IMR-90 (cell line): ENCODE measurements at regions not wholly inside any gene's neighbourhood (a gene's known extent, or its start where the extent isn't known, plus 50 kb on each side); places are given as distances from the start of the nearest gene placed in this dataset.

Source experiments
- CTCF ChIP-seq: conservative IDR thresholded peaks from 2 replicates; pipeline ENCODE4 v1.5.1; 2012; ENCODE audit warnings: mild to moderate bottlenecking, low read depth, low read length, improper control_type of control experiment
- POLR2A ChIP-seq: IDR thresholded peaks from 2 replicates; pipeline ENCODE4 v1.6.1; 2012; ENCODE audit warnings: mild to moderate bottlenecking, low read depth, low read length

- TF ChIP-seq POLR2A (no peak), CTCF (no peak)
These were observed 258.7 kb upstream of the ACTRT1 start for GRCh38 chrX:128310912-128311311.
